Embryonic facial prominence (tissue), 1 donor: ENCODE measurements at regions not wholly inside any gene's neighbourhood (a gene's known extent, or its start where the extent isn't known, plus 50 kb on each side); places are given as distances from the start of the nearest gene placed in this dataset.

Experiments
- DNase-seq: peaks from one replicate; pipeline ENCODE4 v3.0.0-alpha.2; 2016; ENCODE audit errors: extremely low spot score

DNA sequence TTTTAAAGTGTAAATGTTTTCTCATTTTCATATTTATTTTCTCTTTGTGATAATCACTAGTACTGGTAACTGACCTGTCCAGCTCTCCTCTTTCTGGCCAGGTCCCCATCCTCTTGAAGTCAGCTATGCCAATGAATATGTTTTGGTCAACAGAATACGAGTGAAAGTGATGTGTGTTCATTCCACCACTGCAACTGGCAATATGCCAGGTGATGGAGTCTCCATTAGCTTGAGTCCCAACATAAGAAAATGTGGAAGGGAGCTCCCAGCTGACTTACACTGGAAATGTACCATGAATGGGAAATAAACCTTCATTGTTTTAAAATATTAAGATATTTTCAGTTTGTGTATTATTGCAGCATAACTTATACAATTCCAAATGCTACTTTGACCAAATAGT is 75.8 kb downstream of the CCDC34 start:
- DNase-seq = no peak

- no peak for DNase-seq
Observed at GRCh38 chr11:27285761-27286160, 77.3 kb downstream of the CCDC34 start.

DNA sequence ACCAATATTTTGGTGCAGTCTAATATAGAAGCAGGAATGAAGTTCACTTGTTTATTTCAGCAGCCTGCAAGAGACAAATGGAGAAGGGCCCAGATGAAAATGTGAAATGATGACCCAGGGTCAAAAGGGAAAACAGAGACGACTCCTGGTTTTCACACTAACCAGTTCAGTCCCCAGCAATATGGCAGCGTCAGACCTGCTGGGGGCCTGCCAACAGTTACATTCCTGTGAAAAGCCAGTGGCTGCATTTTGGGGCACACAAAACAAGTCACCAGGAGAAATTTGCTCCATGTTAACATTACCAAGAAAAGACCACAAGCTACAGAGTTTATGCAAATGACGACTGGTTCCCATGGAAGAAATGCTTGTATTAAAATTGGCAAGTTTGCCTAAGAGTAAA is 80.2 kb downstream of the CCDC34 start:
- DNase-seq = no peak

DNA sequence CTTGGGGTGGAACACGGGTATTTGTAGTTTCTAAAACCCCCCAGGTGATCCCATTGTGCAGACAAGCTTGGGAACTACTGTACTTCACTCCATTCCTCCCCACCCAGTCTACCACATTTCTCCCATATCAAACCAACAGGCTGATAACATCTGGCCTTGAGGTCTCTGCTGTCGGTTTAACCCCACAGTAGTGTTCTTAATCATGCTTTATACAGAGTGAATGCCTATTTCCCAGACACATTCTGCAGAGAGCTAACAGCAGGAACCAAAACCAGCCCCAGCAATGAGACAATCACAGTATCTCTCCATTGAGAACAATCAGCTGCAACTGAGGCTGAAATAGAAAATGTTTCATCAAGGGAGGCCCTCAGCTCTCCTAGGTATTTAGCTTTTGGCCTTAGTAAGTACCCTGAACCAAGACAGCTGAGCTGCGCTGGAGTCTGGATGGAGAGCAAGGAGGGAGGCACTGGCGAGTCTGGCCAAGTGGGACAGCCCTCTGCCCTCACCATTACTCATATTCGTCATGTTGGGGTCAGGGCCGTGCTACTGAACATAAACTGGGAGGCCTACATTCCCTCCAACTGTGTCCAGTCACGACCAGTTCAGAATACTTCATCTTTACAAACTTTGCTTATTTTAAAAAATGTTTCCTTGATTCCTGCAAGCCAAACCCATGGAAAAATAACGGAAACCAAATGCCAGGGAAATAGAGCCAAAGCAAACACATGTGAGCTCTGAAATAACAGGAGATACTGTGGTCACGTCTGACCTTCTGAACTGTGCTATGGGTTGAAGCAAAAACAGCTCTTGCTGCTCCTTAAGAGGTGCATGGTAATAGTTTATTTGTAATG is 81.0 kb downstream of the CCDC34 start:
- peak; percentile 56 for DNase-seq

- DNase-seq = no peak
Observed at GRCh38 chr11:27281276-27281675, 81.7 kb downstream of the CCDC34 start.

GRCh38 chr11:27280140-27280539 is 82.9 kb downstream of the CCDC34 start:
- DNase-seq = no peak

DNA sequence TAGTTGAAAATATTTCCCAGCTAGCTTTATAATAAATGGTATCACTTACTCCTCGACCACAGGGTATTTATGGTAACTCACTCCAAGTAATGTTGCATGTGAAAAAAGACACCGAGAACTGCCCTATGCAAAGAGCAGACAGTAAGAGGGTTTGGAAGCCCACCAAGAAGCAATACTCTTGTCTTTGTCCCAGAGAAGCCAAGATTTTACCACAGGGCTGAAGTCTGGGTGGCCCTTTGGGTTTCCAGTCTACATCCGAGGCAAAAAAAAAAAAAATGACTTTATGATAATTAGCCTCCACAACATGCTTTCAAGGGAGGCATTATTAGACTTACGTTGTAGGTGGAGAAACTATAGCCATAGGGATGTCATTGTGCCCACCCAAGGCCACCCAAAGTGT is 83.6 kb downstream of the CCDC34 start:
- DNase-seq = no peak

- no peak for DNase-seq
Observed at GRCh38 chr11:27277843-27278242, 85.2 kb downstream of the CCDC34 start.

- DNase-seq = no peak
Observed at GRCh38 chr11:27276141-27276540, 86.9 kb downstream of the CCDC34 start.

DNA sequence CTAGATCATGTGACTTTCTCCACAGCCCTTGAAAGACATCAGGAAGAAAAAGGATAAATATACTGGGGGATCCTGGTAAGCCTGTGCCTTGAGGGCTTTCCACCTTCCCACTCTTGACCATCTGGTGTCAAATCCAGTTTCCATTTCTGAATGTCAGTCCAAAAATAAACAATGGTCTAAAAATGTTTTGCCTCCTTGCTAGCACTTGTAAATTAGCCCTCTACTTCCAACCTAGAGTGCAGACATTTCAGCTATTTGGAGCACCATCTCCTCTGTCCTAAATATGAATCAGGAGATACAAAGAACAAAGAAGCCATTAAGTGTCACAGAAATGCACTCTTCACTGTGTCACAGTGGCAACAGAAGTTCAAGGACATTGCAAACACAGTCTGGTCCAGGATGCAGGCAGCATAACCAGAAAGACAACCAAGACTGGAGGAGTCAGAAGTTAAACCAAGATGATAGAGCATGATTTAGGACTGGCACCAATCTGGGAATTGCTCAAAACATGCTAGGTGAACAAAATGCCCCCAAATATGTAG is 88.1 kb downstream of the CCDC34 start:
- no peak for DNase-seq

GRCh38 chr11:27266125-27266524 is 96.9 kb downstream of the CCDC34 start:
- no peak for DNase-seq

DNA sequence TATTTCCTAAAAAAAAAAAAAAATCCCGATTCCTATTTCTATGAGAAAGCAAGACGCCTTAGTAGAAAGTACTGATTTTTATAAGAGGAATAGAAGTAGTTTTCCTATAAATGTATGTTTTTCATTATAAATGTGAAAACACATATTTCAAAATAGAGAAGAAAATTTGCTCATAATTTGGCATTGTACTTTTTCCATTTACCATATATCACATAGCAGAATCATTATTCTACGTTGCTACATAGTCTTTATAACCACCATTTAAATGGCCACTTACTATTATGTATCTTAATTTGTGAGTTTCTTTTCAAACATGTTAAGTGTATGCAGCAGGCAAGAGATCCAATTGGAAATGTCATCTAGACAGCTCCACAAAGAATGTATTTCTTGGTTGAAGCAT is 99.0 kb downstream of the CCDC34 start:
- no peak for DNase-seq

DNA sequence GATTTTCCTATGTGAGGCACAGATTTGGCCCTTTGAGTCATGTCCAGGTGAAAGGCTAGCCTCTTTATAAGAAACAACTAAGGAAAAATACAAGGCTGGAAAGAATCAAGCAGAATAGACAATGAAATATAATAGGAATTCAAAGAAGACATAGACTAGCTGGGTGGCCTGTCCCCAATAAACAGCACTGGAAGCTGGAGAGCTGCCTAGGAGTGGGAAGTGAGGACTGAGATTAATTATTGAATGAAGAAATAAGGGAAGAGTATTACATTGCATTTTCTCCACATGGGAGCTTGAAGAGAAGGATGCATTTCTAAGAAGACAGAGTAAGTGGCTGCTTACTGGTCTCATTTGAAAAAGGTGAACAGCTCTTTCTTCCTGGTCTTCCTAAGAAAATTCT is 100.0 kb downstream of the CCDC34 start:
- no peak for DNase-seq

DNA sequence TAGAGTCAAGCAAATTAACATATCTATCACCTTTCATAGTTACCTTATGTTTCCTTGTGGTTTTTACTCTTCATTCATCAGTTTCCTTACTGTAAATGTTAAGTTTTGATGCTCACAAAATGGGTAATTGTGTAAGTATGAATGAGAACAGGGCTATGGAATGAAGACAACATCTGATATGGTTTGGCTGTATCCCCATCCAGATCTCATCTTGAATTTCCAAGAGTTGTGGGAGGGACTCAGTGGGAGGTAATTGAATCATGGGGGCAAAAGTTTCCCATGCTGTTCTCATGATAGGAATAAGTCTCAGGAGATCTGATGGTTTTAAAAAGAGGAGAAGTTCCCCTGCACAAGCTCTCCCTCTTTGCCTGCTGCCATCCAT is 107.6 kb downstream of the CCDC34 start:
- no peak for DNase-seq

- DNase-seq = peak; percentile 34
Observed at GRCh38 chr11:27254744-27255446, 108.1 kb downstream of the CCDC34 start.

- no peak for DNase-seq
Observed at GRCh38 chr11:27253224-27253623, 109.8 kb downstream of the CCDC34 start.

DNA sequence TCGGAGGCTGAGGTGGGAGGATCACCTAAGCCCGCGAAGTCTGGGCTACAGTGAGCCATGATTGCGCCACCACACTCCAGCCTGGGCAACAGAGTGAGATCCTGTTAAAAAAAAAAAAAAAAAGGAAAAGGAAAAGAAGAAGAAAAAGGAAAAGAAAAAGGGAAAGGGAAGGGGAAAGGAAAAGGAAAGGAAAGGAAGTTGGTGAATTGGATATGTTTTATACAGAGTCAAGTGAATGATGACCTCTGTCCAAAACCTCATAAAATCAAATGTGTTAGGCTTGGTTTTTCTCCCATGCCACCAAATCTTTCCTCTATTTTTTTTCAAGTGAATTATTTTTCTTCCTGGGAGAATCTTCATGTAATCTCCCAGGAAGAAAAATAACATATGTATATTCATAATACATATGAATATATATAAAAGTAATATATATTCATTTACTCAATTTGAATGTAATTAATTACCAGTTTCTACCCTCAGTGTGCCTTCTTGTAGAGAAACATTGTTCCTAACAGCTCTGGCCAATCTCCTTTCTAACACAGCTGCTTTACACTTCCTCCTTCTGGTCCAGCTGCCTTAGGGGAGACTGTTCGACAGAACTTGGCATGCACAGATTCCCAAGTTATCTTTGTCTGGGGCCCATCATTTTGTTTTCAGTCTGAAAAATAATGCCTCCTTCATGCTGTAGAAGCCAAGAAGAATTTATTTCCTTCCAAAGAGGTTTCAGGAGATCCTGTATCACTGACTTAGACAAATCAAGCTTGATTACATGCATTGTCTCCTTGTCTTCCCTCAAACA is 111.9 kb downstream of the CCDC34 start:
- DNase-seq = no peak

GRCh38 chr11:27248576-27249509 is 114.2 kb downstream of the CCDC34 start:
- no peak for DNase-seq

DNA sequence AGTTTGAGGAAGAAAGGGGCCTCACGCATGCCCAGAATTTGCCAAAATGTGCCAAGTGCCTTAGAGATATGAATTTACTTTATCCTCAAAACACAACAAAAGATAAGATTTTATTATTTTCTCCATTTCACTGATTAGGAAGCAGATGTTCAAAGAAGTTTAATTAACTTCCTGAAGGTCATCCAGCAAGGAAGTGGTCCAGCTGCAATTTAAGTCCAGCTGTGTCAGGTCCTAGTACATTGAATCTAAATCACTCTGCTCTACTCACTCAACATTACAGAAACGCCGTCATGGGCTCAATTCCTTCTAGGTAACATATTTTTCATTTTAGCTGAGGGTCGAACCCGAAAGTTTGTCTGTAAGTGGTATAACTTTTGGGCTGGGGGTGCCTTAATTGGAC is 115.4 kb downstream of the CCDC34 start:
- DNase-seq = no peak

DNA sequence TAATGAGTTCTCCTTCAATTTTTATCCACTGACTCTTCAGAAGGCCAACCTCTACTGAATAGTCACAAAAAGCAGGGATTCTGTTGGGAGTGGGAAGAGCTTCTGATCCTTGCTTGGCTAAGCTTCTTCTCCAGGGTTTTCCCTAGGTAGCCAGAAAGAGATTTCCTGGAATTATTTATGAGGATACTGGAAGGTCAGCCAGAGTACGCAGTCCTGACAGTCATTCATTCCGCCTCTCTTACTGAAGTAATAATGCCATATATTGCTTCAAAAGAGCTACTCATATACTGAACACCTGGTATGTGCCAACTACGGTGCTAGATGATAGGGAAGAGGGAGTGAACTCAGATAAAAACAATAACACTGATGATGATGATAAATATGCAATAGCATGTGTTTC is 116.1 kb downstream of the CCDC34 start:
- no peak for DNase-seq

GRCh38 chr11:27244900-27245299 is 118.1 kb downstream of the CCDC34 start:
- DNase-seq = no peak
